ENCODE measurements at regions not wholly inside any gene's neighbourhood (a gene's known extent, or its start where the extent isn't known, plus 50 kb on each side); places are given as distances from the start of the nearest gene placed in this dataset.

- Histone ChIP-seq H3K9ac (no peak overlapping the region), H3K4me2 (no peak overlapping the region), H3K36me3 (replicated peaks in 1 of 2; ENCODE audit: control insufficient read depth in 1 of 2, insufficient read depth in 2 of 2, low read length in 1 of 2) (no peaks in the 10 kb centered on the region), H4K20me1 (ENCODE audit: insufficient read depth) (peaks cover 32% of the 10 kb centered on the region; the same call in 1 of the 2 replicates), H3F3A (replicated peaks; ENCODE audit: insufficient read depth) (no peaks in the 10 kb centered on the region), H3K27ac (ENCODE audit: low read depth in 2 of 2, low read length in 1 of 2) (peak overlapping the region in 1 of 2 experiments; percentile 92; a peak in 2 of 4 replicates), H2AFZ (ENCODE audit: low read depth) (no peak overlapping the region), H3K4me3 (ENCODE audit: low read depth in 2 of 2, low read length in 1 of 2) (no peak overlapping the region), H3K27me3 (ENCODE audit: insufficient read depth) (no peaks in the 10 kb centered on the region), H3K9me3 (no peaks in the 10 kb centered on the region), H3K9me2 (no peaks in the 10 kb centered on the region), H3K4me1 (ENCODE audit: control insufficient read depth in 1 of 2, insufficient read depth in 2 of 2, low read depth in 1 of 2, low read length in 1 of 2) (peaks cover 0 to 27% of the 10 kb centered on the region in 2 experiments; a peak in 1 of 4 replicates), H3K79me2 (ENCODE audit: insufficient read depth) (peaks cover 3% of the 10 kb centered on the region; the same call in 1 of the 2 replicates)
- 73% methylated on average over 6 of the region's 6 CpGs for WGBS (ENCODE audit: low lambda C conversion rate)
- POLR2A ChIA-PET, result interaction anchor here (1.3 kb wide), 1 partner anchor 15 kb away, joined by 3 read pairs; no protein-coding TSS in a partner anchor
- DNase-seq, result no peak
- CTCF ChIA-PET, result interaction anchor here (0.7 to 2.0 kb wide), 8 partner anchors 11 to 315 kb away, joined by 3 to 15 read pairs (median 3); no protein-coding TSS in a partner anchor
- TF ChIP-seq CHD2 (IDR thresholded peaks at IDR 0.05; ENCODE audit: low read length, partially characterized antibody) (no peak), RCOR1 (IDR thresholded peaks at IDR 0.05; ENCODE audit: low read length) (0 out of 2 replicates have a peak, but pooled peaks have one; percentile 41)
- TF ChIP-seq, protein P1, sequence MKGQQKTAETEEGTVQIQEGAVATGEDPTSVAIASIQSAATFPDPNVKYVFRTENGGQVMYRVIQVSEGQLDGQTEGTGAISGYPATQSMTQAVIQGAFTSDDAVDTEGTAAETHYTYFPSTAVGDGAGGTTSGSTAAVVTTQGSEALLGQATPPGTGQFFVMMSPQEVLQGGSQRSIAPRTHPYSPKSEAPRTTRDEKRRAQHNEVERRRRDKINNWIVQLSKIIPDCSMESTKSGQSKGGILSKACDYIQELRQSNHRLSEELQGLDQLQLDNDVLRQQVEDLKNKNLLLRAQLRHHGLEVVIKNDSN (IDR thresholded peaks at IDR 0.05; ENCODE audit: borderline replicate concordance, low read depth), result no peak
These were observed 189.0 kb upstream of the CIBAR2 start for GRCh38 chr16:85301231-85301630.

GRCh38 chr16:85302018-85302847 lies 190.0 kb upstream of the CIBAR2 start:
- no peaks in the 10 kb centered on the region for H3K36me3 ChIP-seq (replicated peaks in 1 of 2; ENCODE audit: control insufficient read depth in 1 of 2, insufficient read depth in 2 of 2, low read length in 1 of 2)

More at GRCh38 chr16:85302018-85302847, 190.0 kb upstream of the CIBAR2 start:
- no peak overlapping the region for H3K4me3 ChIP-seq (ENCODE audit: low read depth in 2 of 2, low read length in 1 of 2)
- CTCF ChIA-PET, result interaction anchor here (0.7 to 2.0 kb wide), 13 partner anchors 10 to 314 kb away, joined by 3 to 15 read pairs (median 3); no protein-coding TSS in a partner anchor
- no peak for DNase-seq
- no peaks in the 10 kb centered on the region for H3K9me3 ChIP-seq
- TF ChIP-seq FOXJ3 (CRISPR knock-in tag; IDR thresholded peaks at IDR 0.05) (no peak), RCOR1 (IDR thresholded peaks at IDR 0.05; ENCODE audit: low read length) (no peak), NRF1 (IDR thresholded peaks at IDR 0.05; ENCODE audit: low read depth, low read length) (no peak), POLR2AphosphoS5 (IDR thresholded peaks at IDR 0.05; ENCODE audit: low read depth, low read length) (no peak), EZH2phosphoT487 (IDR thresholded peaks at IDR 0.05; ENCODE audit: borderline replicate concordance, low read depth) (no peak), TEAD4 (IDR thresholded peaks at IDR 0.05; ENCODE audit: borderline replicate concordance, insufficient read depth) (no peak), MAX (IDR thresholded peaks at IDR 0.05; ENCODE audit: low read depth) (no peak), FOXM1 (IDR thresholded peaks at IDR 0.05; ENCODE audit: low read depth) (no peak), TCF12 (IDR thresholded peaks at IDR 0.05) (no peak), MEF2A (IDR thresholded peaks at IDR 0.05; ENCODE audit: borderline replicate concordance, low read depth) (no peak), YY1 (IDR thresholded peaks at IDR 0.05; ENCODE audit: low read depth) (no peak), EP300 (IDR thresholded peaks at IDR 0.05; ENCODE audit: borderline replicate concordance in 1 of 2, low read depth in 1 of 2, low read length in 1 of 2) (no peak), RAD21 (IDR thresholded peaks at IDR 0.05; ENCODE audit: low read length) (no peak), TAF1 (IDR thresholded peaks at IDR 0.05; ENCODE audit: borderline replicate concordance, low read depth, low read length) (no peak), JUND (IDR thresholded peaks at IDR 0.05) (no peak)
- TF ChIP-seq, protein P2, sequence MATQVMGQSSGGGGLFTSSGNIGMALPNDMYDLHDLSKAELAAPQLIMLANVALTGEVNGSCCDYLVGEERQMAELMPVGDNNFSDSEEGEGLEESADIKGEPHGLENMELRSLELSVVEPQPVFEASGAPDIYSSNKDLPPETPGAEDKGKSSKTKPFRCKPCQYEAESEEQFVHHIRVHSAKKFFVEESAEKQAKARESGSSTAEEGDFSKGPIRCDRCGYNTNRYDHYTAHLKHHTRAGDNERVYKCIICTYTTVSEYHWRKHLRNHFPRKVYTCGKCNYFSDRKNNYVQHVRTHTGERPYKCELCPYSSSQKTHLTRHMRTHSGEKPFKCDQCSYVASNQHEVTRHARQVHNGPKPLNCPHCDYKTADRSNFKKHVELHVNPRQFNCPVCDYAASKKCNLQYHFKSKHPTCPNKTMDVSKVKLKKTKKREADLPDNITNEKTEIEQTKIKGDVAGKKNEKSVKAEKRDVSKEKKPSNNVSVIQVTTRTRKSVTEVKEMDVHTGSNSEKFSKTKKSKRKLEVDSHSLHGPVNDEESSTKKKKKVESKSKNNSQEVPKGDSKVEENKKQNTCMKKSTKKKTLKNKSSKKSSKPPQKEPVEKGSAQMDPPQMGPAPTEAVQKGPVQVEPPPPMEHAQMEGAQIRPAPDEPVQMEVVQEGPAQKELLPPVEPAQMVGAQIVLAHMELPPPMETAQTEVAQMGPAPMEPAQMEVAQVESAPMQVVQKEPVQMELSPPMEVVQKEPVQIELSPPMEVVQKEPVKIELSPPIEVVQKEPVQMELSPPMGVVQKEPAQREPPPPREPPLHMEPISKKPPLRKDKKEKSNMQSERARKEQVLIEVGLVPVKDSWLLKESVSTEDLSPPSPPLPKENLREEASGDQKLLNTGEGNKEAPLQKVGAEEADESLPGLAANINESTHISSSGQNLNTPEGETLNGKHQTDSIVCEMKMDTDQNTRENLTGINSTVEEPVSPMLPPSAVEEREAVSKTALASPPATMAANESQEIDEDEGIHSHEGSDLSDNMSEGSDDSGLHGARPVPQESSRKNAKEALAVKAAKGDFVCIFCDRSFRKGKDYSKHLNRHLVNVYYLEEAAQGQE (IDR thresholded peaks at IDR 0.05; ENCODE audit: low read depth, low read length), result no peak
- TF ChIP-seq, protein P3, sequence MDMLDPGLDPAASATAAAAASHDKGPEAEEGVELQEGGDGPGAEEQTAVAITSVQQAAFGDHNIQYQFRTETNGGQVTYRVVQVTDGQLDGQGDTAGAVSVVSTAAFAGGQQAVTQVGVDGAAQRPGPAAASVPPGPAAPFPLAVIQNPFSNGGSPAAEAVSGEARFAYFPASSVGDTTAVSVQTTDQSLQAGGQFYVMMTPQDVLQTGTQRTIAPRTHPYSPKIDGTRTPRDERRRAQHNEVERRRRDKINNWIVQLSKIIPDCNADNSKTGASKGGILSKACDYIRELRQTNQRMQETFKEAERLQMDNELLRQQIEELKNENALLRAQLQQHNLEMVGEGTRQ (IDR thresholded peaks at IDR 0.05; ENCODE audit: borderline replicate concordance, low read depth, low read length), result no peak
- TF ChIP-seq, protein P1 (IDR thresholded peaks at IDR 0.05; ENCODE audit: borderline replicate concordance, low read depth), result no peak
- WGBS (ENCODE audit: low lambda C conversion rate), result 73% methylated on average over 18 of the region's 24 CpGs
- peaks cover 3% of the 10 kb centered on the region; the same call in 1 of the 2 replicates for H3K79me2 ChIP-seq (ENCODE audit: insufficient read depth)
- POLR2A ChIA-PET, result interaction anchor here (1.3 kb wide), 1 partner anchor 16 kb away, joined by 3 read pairs; no protein-coding TSS in a partner anchor
- H3K27me3 ChIP-seq (ENCODE audit: insufficient read depth), result no peaks in the 10 kb centered on the region
- no peaks in the 10 kb centered on the region for H3K9me2 ChIP-seq
- no peaks in the 10 kb centered on the region for H3F3A ChIP-seq (replicated peaks; ENCODE audit: insufficient read depth)
- no peak overlapping the region for H3K4me2 ChIP-seq
- no peak overlapping the region for H2AFZ ChIP-seq (ENCODE audit: low read depth)
- H3K4me1 ChIP-seq (ENCODE audit: control insufficient read depth in 1 of 2, insufficient read depth in 2 of 2, low read depth in 1 of 2, low read length in 1 of 2), result peaks cover 0 to 27% of the 10 kb centered on the region in 2 experiments; a peak in 1 of 4 replicates
- peaks cover 26% of the 10 kb centered on the region; the same call in 1 of the 2 replicates for H4K20me1 ChIP-seq (ENCODE audit: insufficient read depth)
- peak overlapping the region in 1 of 2 experiments; percentile 92; a peak in 2 of 4 replicates for H3K27ac ChIP-seq (ENCODE audit: low read depth in 2 of 2, low read length in 1 of 2)
- no peak overlapping the region for H3K9ac ChIP-seq
